OCI-LY3 (cell line): ENCODE measurements at regions not wholly inside any gene's neighbourhood (a gene's known extent, or its start where the extent isn't known, plus 50 kb on each side); places are given as distances from the start of the nearest gene placed in this dataset.

ENCODE experiments used
- EZH2phosphoT487 ChIP-seq: fragments of 200-600 bp; shearing (Covaris generic); IDR thresholded peaks from 2 replicates; pipeline ENCODE4 v1.6.1; 2018; ENCODE audit warnings: antibody characterized with exemption, mixed run types, low read depth
- TF ChIP-seq, protein P1 (sequence below): fragments of 200-600, 300-600 bp; sonication (generic); IDR thresholded peaks from 2 replicates; pipeline ENCODE4 v1.5.1; 2014; ENCODE audit warnings: antibody characterized with exemption, low read length, low read depth

DNA sequence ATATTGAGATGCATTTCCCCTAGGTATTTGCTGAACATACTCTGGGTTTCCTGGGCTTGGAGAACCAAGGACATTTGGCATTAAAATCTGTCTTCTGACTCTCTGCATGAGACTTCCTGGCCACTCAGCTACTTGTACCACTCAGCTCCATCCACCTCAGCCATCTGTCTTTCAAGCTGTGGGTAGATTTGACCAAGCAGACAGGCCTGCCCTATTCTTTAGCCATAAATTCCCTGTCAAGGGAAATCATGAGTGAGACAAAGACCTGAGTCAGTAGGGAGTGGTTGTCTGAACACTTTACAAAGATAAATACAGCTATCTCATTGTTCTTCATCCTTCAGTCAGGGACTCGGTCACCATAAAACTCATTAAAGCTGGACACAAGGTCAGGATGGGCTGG is 399.1 kb downstream of the GPAM start:
- TF ChIP-seq, protein P1, sequence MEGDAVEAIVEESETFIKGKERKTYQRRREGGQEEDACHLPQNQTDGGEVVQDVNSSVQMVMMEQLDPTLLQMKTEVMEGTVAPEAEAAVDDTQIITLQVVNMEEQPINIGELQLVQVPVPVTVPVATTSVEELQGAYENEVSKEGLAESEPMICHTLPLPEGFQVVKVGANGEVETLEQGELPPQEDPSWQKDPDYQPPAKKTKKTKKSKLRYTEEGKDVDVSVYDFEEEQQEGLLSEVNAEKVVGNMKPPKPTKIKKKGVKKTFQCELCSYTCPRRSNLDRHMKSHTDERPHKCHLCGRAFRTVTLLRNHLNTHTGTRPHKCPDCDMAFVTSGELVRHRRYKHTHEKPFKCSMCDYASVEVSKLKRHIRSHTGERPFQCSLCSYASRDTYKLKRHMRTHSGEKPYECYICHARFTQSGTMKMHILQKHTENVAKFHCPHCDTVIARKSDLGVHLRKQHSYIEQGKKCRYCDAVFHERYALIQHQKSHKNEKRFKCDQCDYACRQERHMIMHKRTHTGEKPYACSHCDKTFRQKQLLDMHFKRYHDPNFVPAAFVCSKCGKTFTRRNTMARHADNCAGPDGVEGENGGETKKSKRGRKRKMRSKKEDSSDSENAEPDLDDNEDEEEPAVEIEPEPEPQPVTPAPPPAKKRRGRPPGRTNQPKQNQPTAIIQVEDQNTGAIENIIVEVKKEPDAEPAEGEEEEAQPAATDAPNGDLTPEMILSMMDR = no peak
- TF ChIP-seq EZH2phosphoT487 = no peak
